GM12878 (cell line): ENCODE measurements at regions not wholly inside any gene's neighbourhood (a gene's known extent, or its start where the extent isn't known, plus 50 kb on each side); places are given as distances from the start of the nearest gene placed in this dataset.

Source experiments
- ATAC-seq: fragments of 200-7000 bp; cut with Tn5 transposase; 3 replicates; pipeline ENCODE4 v1.9.1; 2020; ENCODE audit warnings: mild to moderate bottlenecking, moderate library complexity
- BruUV-seq: library from RNA; stranded (reverse); fragments of 400-500 nt; replicated peaks from 2 replicates; lab custom pipeline; 2021; lab: Mats Ljungman, UMichigan
- CTCF ChIA-PET: fragments of 300-600 bp; sonication (Branson Sonifier 250); formaldehyde crosslinking; extraction: SDS; loops from one replicate; lab custom pipeline; 2021; ENCODE audit warnings: inconsistent platforms; lab: Yijun Ruan, JAX
- POLR2A ChIA-PET: fragments of 350-600 bp; formaldehyde crosslinking; extraction: SDS; loops from one replicate; lab custom pipeline; 2021; ENCODE audit warnings: inconsistent platforms; lab: Charles Lee
- RAD21 ChIA-PET: fragments of 300-600 bp; sonication (Branson Sonifier 250); formaldehyde crosslinking; loops from one replicate; lab custom pipeline; 2023; ENCODE audit warnings: antibody characterized with exemption; ENCODE audit not compliant: unreplicated experiment; lab: Charles Lee
- SMC1A ChIA-PET: fragments of 300-600 bp; sonication (Branson Sonifier 250); formaldehyde crosslinking; loops from one replicate; lab custom pipeline; 2023; ENCODE audit not compliant: unreplicated experiment, uncharacterized antibody; lab: Charles Lee
- DNase-seq: peaks from one replicate; pipeline ENCODE4 v3.0.0-alpha.2; 2011; ENCODE audit warnings: low read depth, low spot score
- FAIRE-seq: peaks from 3 replicates; lab custom pipeline; 2011; peaks lifted over from hg19 to GRCh38; lab: Jason Lieb, UNC
- H2AFZ ChIP-seq: 2 replicates; pipeline ENCODE4 v1.6.0; 2011; ENCODE audit warnings: low read depth, low read length, control low read depth; ENCODE audit not compliant: control insufficient read depth
- H3K27ac ChIP-seq: 2 replicates; pipeline ENCODE4 v1.5.1; 2011; ENCODE audit warnings: control low read depth; ENCODE audit not compliant: control insufficient read depth, insufficient read depth
- H3K27me3 ChIP-seq, 2 experiments: replicated peaks in 1 of 2; 2 replicates each; pipeline versions ENCODE4 v1.6.0 to v1.6.1; 2011; ENCODE audit warnings: low read length in 1 of 2; ENCODE audit not compliant: control insufficient read depth in 2 of 2, insufficient read depth in 2 of 2
- H3K36me3 ChIP-seq, 2 experiments: 2 replicates each; pipeline ENCODE4 v1.5.1; 2011; ENCODE audit warnings: low read length in 1 of 2; ENCODE audit not compliant: control insufficient read depth in 2 of 2, insufficient read depth in 2 of 2
- H3K4me1 ChIP-seq: 2 replicates; pipeline ENCODE4 v1.6.1; 2011; ENCODE audit warnings: mild to moderate bottlenecking, low read length, moderate library complexity, mixed read lengths; ENCODE audit not compliant: control insufficient read depth, insufficient read depth
- H3K4me2 ChIP-seq: 2 replicates; pipeline ENCODE4 v1.6.0; 2011; ENCODE audit warnings: control low read depth; ENCODE audit not compliant: control insufficient read depth, insufficient read depth
- H3K4me3 ChIP-seq: fragments of 200-600 bp; sonication (generic); 2 replicates; pipeline ENCODE4 v1.5.1; 2016
- H3K79me2 ChIP-seq: 2 replicates; pipeline ENCODE4 v1.6.0; 2011; ENCODE audit warnings: low read length; ENCODE audit not compliant: control insufficient read depth, insufficient read depth
- H3K9ac ChIP-seq: 2 replicates; pipeline ENCODE4 v1.8.0; 2011; ENCODE audit warnings: low read length, control low read depth, mixed read lengths; ENCODE audit not compliant: control insufficient read depth, insufficient read depth
- H3K9me3 ChIP-seq: replicated peaks from 3 replicates; pipeline ENCODE4 v1.5.1; 2011; ENCODE audit warnings: mild to moderate bottlenecking, low read length; ENCODE audit not compliant: control insufficient read depth, insufficient read depth
- H4K20me1 ChIP-seq: 2 replicates; pipeline ENCODE4 v1.6.0; 2011; ENCODE audit not compliant: control insufficient read depth, insufficient read depth
- ATF7 ChIP-seq: fragments of 450-650 bp; IDR thresholded peaks from 2 replicates; pipeline ENCODE4 v1.6.1; 2016; ENCODE audit warnings: low read depth, mild to moderate bottlenecking
- CUX1 ChIP-seq: IDR thresholded peaks from 2 replicates; pipeline ENCODE4 v1.6.1; 2012; ENCODE audit warnings: improper control_type of control experiment, low read depth, low read length; ENCODE audit not compliant: insufficient replicate concordance
- NBN ChIP-seq: fragments of 450-650 bp; IDR thresholded peaks from 2 replicates; pipeline ENCODE4 v1.6.1; 2016
- NR2C1 ChIP-seq: fragments of 450-650 bp; IDR thresholded peaks from 2 replicates; pipeline ENCODE4 v1.6.1; 2017; ENCODE audit warnings: antibody characterized with exemption, mild to moderate bottlenecking, moderate library complexity
- PKNOX1 ChIP-seq: fragments of 450-650 bp; IDR thresholded peaks from 2 replicates; pipeline ENCODE4 v1.6.1; 2016; ENCODE audit warnings: mild to moderate bottlenecking
- WGBS: methylation state at CpG from one replicate; pipeline ENCODE4 v1.1.6; 2016; ENCODE audit warnings: low lambda C conversion rate; ENCODE audit not compliant: insufficient replicate concordance, insufficient coverage; ENCODE audit errors: missing lambda C conversion rate; 5-methylcytosine and 5-hydroxymethylcytosine counted together
- in situ Hi-C: fragments of 300-500 bp; cut with MboI; formaldehyde crosslinking; loops from 9 replicates; pipeline ENCODE4 v1.14.3; 2018; ENCODE audit warnings: mixed read lengths
- intact Hi-C: fragments of 100-400 bp; cut with micrococcal nuclease; formaldehyde crosslinking; loops from one replicate; pipeline ENCODE4 v1.14.2; 2022; ENCODE audit not compliant: unreplicated experiment

GRCh38 chr5:174799121-174799520 lies 74.7 kb downstream of the MSX2 start (continued):
- TF ChIP-seq CUX1 (no peak), NBN (no peak), ATF7 (no peak), NR2C1 (no peak)
- TF ChIP-seq, all 136 proteins: peak for 0

- BruUV-seq = no TSS peak
- in situ Hi-C loops (loop anchor here (5.0 kb wide), 1 partner anchor 381 kb away; no protein-coding TSS in a partner anchor), intact Hi-C loops (no loop called here)
- ATAC-seq = no peak
- Histone ChIP-seq H3K4me1 (no peaks in the 10 kb centered on the region), H3K9ac (no peak overlapping the region), H2AFZ (no peak overlapping the region), H3K4me3 (no peak overlapping the region), H3K79me2 (no peaks in the 10 kb centered on the region), H3K36me3 (no peaks in the 10 kb centered on the region), H4K20me1 (no peaks in the 10 kb centered on the region), H3K27ac (no peak overlapping the region), H3K9me3 (no peaks in the 10 kb centered on the region; the same call in 2 of the 3 replicates), H3K4me2 (no peak overlapping the region), H3K27me3 (no peaks in the 10 kb centered on the region; a peak in 1 of 4 replicates)
- DNase-seq = no peak
- WGBS = 62% methylated on average over 7 of the region's 7 CpGs
- RAD21 ChIA-PET = no interaction called here
- no peak for FAIRE-seq
- CTCF ChIA-PET = no interaction called here
- POLR2A ChIA-PET = no interaction called here
- TF ChIP-seq PKNOX1 = no peak
- SMC1A ChIA-PET = no interaction called here
These were observed 74.2 kb downstream of the MSX2 start for GRCh38 chr5:174798551-174798951.
